Nephron progenitor cell (in vitro differentiated cells): ENCODE measurements at regions not wholly inside any gene's neighbourhood (a gene's known extent, or its start where the extent isn't known, plus 50 kb on each side); places are given as distances from the start of the nearest gene placed in this dataset.
"Not testable (repeated sequence)": the region's sequence is repeated elsewhere in the genome, so short reads cannot be mapped to it uniquely, and the experiment has no call there.

Source experiments
- DNase-seq: peaks from one replicate; pipeline ENCODE4 v3.0.0; 2021
- H3K27ac Mint-ChIP-seq: 2 replicates; pipeline ENCODE4 v1.8.0; 2021; ENCODE audit warnings: mild to moderate bottlenecking, moderate library complexity, mixed read lengths
- H3K27me3 Mint-ChIP-seq: 2 replicates; pipeline ENCODE4 v1.8.0; 2021; ENCODE audit warnings: mild to moderate bottlenecking, low read depth, mixed read lengths; ENCODE audit not compliant: poor library complexity
- H3K36me3 Mint-ChIP-seq: 2 replicates; pipeline ENCODE4 v1.8.0; 2021; ENCODE audit warnings: low read depth, mixed read lengths
- H3K4me1 Mint-ChIP-seq: 2 replicates; pipeline ENCODE4 v1.8.0; 2021; ENCODE audit warnings: mixed read lengths
- H3K4me3 Mint-ChIP-seq: 2 replicates; pipeline ENCODE4 v1.8.0; 2021; ENCODE audit warnings: mild to moderate bottlenecking, moderate library complexity, mixed read lengths
- H3K9me3 Mint-ChIP-seq: 2 replicates; pipeline ENCODE4 v1.8.0; 2021; ENCODE audit warnings: mild to moderate bottlenecking, moderate library complexity, mixed read lengths
- TF ChIP-seq, protein P1 (sequence below): fragments of 200-600 bp; sonication (generic); IDR thresholded peaks from 2 replicates; pipeline ENCODE4 v1.5.0; 2021; ENCODE audit warnings: antibody characterized with exemption

DNA sequence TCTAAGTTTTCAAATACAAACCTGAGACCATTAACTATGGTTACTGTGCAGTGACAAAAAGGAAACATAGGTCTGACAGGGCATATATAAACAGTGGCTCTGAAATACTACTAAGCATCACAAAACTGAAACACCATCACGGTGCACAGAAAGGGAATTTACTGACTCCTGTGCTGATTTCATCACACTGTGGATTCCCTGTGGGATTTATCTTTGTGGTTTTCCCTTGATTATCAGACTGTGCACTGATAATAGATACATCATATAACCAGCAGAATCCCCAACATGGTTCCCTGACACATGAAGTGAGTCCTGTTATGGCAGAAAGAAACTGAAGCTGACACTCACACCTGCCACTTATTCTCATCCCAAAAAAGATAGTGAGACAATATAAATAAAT lies 676.3 kb upstream of the KCND2 start:
- no peak for DNase-seq
- H3K27ac Mint-ChIP-seq: no peak overlapping the region
- H3K4me3 Mint-ChIP-seq: no peak overlapping the region
- TF ChIP-seq, protein P1, sequence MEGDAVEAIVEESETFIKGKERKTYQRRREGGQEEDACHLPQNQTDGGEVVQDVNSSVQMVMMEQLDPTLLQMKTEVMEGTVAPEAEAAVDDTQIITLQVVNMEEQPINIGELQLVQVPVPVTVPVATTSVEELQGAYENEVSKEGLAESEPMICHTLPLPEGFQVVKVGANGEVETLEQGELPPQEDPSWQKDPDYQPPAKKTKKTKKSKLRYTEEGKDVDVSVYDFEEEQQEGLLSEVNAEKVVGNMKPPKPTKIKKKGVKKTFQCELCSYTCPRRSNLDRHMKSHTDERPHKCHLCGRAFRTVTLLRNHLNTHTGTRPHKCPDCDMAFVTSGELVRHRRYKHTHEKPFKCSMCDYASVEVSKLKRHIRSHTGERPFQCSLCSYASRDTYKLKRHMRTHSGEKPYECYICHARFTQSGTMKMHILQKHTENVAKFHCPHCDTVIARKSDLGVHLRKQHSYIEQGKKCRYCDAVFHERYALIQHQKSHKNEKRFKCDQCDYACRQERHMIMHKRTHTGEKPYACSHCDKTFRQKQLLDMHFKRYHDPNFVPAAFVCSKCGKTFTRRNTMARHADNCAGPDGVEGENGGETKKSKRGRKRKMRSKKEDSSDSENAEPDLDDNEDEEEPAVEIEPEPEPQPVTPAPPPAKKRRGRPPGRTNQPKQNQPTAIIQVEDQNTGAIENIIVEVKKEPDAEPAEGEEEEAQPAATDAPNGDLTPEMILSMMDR: no peak
- peaks cover 4% of the 10 kb centered on the region for H3K27me3 Mint-ChIP-seq
- H3K9me3 Mint-ChIP-seq: no peaks in the 10 kb centered on the region
- no peaks in the 10 kb centered on the region for H3K4me1 Mint-ChIP-seq
- H3K36me3 Mint-ChIP-seq: no peaks in the 10 kb centered on the region

DNA sequence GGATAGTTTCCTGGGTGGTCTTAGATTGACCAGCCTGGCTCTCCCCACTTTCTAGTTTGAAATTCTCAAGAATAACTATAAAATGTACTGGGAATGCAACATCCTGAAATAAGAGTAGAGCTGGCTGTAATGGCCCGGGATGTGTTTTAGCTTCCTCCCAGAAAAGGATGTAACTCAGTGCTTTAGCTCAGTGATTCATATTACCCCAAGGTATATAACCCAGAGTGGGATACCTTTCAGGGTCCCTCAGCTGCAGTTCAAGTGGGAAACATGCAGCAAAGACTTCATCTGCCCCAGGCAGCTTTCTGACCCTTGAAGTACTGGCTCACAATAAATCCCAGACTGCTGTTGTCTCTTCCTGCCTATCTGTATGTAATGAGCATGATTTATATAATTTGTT lies 666.7 kb upstream of the KCND2 start:
- no peaks in the 10 kb centered on the region for H3K36me3 Mint-ChIP-seq
- H3K4me3 Mint-ChIP-seq: no peak overlapping the region
- no peak for DNase-seq
- no peaks in the 10 kb centered on the region for H3K27me3 Mint-ChIP-seq
- no peak overlapping the region for H3K27ac Mint-ChIP-seq
- TF ChIP-seq, protein P1: no peak
- peaks cover 6% of the 10 kb centered on the region for H3K4me1 Mint-ChIP-seq
- H3K9me3 Mint-ChIP-seq: peaks cover 6% of the 10 kb centered on the region

DNA sequence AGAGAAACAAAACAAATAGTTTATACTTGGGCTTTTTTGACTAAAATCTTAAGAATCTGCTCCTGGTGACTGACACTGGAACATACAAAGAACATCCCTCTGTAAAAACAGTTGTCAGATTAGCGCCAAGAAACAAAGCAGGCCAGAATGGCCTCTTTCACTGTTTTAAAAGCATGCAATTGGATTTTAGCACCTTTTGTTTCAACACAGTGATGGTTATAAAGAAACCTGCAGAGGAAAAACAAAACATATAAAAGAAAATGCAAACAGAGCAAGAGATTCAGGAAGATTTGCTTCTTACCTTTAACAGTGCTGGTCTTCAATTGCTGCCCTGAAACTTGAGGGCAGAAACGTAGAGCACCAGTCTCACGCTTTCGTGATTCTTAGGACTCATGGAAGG lies 652.2 kb upstream of the KCND2 start:
- H3K27ac Mint-ChIP-seq: no peak overlapping the region
- no peak for DNase-seq
- H3K9me3 Mint-ChIP-seq: no peaks in the 10 kb centered on the region
- H3K4me3 Mint-ChIP-seq: no peak overlapping the region
- no peaks in the 10 kb centered on the region for H3K4me1 Mint-ChIP-seq
- TF ChIP-seq, protein P1: no peak
- no peaks in the 10 kb centered on the region for H3K27me3 Mint-ChIP-seq
- no peaks in the 10 kb centered on the region for H3K36me3 Mint-ChIP-seq

DNA sequence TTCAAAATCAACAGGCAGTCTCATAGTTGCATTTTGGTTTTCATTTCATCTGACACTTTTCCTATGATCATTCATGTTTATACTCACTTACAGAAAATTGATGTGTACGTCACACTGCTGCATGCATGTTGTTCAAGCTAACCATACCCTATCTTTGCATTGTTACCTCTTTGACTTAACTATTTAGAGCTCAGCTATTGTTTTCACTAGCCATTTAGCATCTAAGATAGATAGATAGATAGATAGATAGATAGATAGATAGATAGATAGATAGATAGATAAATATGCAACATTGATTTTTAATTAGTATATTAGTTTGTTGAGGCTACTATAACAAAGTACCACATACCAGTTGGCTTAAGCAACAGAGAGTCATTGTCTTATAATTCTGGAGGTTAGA lies 649.5 kb upstream of the KCND2 start:
- Mint-ChIP-seq H3K4me3 (no peak overlapping the region), H3K36me3 (no peaks in the 10 kb centered on the region), H3K4me1 (no peaks in the 10 kb centered on the region), H3K27me3 (no peaks in the 10 kb centered on the region), H3K9me3 (no peaks in the 10 kb centered on the region), H3K27ac (no peak overlapping the region)
- TF ChIP-seq, protein P1: no peak
- DNase-seq: no peak

DNA sequence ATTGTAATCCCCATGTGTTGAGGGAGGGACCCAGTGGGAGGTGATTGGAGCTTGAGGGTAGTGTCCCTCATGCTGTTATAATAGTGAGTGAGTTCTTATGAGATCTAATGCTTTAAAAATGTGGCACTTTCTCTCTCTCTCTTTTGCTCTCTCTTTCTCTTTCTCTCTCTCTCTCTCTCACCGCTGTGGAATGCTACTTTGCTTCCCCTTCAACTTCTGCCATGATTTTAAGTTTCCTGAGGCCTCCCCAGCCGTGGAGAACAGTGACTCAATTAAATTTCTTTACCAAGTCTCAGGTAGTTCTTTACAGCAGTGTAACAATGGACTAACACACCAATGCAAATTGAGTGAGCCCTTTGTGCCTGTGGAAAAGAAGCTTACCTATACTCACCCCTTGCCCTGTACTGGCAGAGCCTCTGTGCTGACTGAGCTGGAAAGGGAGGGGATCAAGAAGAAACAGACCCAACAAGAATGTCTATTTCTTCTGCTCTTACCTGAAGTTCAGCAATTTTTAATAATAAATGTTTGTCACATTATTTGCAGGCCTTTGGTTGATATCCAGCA lies 642.5 kb upstream of the KCND2 start:
- H3K27ac Mint-ChIP-seq: no peak overlapping the region
- H3K36me3 Mint-ChIP-seq: no peaks in the 10 kb centered on the region
- TF ChIP-seq, protein P1: no peak
- H3K9me3 Mint-ChIP-seq: no peaks in the 10 kb centered on the region
- no peak overlapping the region for H3K4me3 Mint-ChIP-seq
- no peak for DNase-seq
- H3K4me1 Mint-ChIP-seq: no peaks in the 10 kb centered on the region
- H3K27me3 Mint-ChIP-seq: no peaks in the 10 kb centered on the region

DNA sequence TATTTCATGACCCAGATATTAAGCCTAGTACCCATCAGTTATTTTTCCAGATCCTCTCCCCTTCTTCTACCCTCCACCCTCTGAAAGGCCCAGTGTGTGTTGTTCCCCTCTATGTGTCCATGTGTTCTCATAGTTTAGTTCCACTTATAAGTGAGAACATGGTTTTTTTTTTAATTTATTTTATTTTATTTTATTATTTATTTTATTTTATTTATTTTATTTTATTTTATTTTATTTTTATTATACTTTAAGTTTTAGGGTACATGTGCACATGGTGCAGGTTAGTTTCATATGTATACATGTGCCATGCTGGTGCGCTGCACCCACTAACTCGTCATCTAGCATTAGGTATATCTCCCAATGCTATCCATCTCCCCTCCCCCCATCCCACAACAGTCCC lies 639.2 kb upstream of the KCND2 start:
- not testable (repeated sequence) for H3K27me3 Mint-ChIP-seq, H3K9me3 Mint-ChIP-seq, H3K27ac Mint-ChIP-seq, H3K36me3 Mint-ChIP-seq, H3K4me3 Mint-ChIP-seq, DNase-seq, H3K4me1 Mint-ChIP-seq
